KMS-11 (cell line): ENCODE measurements at regions not wholly inside any gene's neighbourhood (a gene's known extent, or its start where the extent isn't known, plus 50 kb on each side); places are given as distances from the start of the nearest gene placed in this dataset.

Source experiments
- H2AFZ ChIP-seq: fragments of 200-600 bp; sonication (generic); 2 replicates; pipeline ENCODE4 v1.6.1; 2016; ENCODE audit warnings: antibody characterized with exemption, mixed run types, low read depth
- H3K27ac ChIP-seq: fragments of 200-600 bp; sonication (generic); 2 replicates; pipeline ENCODE4 v1.6.1; 2016; ENCODE audit warnings: mild to moderate bottlenecking, mixed run types
- H3K27me3 ChIP-seq: fragments of 200-600 bp; sonication (generic); 2 replicates; pipeline ENCODE4 v1.6.1; 2017; ENCODE audit warnings: mild to moderate bottlenecking, low read depth, mixed run types, moderate library complexity; ENCODE audit not compliant: insufficient read depth
- H3K36me3 ChIP-seq: fragments of 200-600 bp; sonication (generic); 2 replicates; pipeline ENCODE4 v1.6.1; 2017; ENCODE audit warnings: mild to moderate bottlenecking, mixed run types; ENCODE audit not compliant: insufficient read depth
- H3K4me1 ChIP-seq: fragments of 200-600 bp; sonication (generic); 2 replicates; pipeline ENCODE4 v1.6.1; 2016; ENCODE audit warnings: mild to moderate bottlenecking, low read depth, mixed run types; ENCODE audit not compliant: poor library complexity, severe bottlenecking
- H3K4me2 ChIP-seq: fragments of 200-600 bp; sonication (generic); 2 replicates; pipeline ENCODE4 v1.7.0; 2016; ENCODE audit warnings: mild to moderate bottlenecking, mixed run types
- H3K4me3 ChIP-seq: fragments of 200-600 bp; sonication (generic); IDR thresholded peaks from 2 replicates; pipeline ENCODE4 v1.6.1; 2017; ENCODE audit warnings: low read depth, low read length, mixed read lengths; ENCODE audit not compliant: insufficient read depth
- H3K79me2 ChIP-seq: fragments of 200-600 bp; sonication (generic); 2 replicates; pipeline ENCODE4 v1.6.1; 2016; ENCODE audit warnings: low read depth, mixed run types; ENCODE audit not compliant: insufficient read depth
- H3K9ac ChIP-seq: fragments of 200-600 bp; sonication (generic); 2 replicates; pipeline ENCODE4 v1.6.1; 2016; ENCODE audit warnings: mild to moderate bottlenecking, mixed run types
- H4K20me1 ChIP-seq: fragments of 200-600 bp; sonication (generic); 2 replicates; pipeline ENCODE4 v1.6.1; 2016; ENCODE audit warnings: mild to moderate bottlenecking, mixed run types; ENCODE audit not compliant: insufficient read depth
- TF ChIP-seq, protein P1 (sequence below): fragments of 200-600 bp; sonication (generic); conservative IDR thresholded peaks from 2 replicates; pipeline ENCODE4 v1.6.1; 2017; ENCODE audit warnings: low read depth, mild to moderate bottlenecking, antibody characterized with exemption, low read length, moderate library complexity, mixed read lengths

GRCh38 chr11:122323754-122324421, 207.9 kb upstream of the BLID start:
- Histone ChIP-seq H4K20me1 (no peaks in the 10 kb centered on the region), H3K4me2 (no peak overlapping the region), H3K27ac (no peak overlapping the region), H3K36me3 (no peaks in the 10 kb centered on the region), H3K9ac (no peak overlapping the region), H3K79me2 (no peaks in the 10 kb centered on the region), H3K27me3 (no peaks in the 10 kb centered on the region), H3K4me1 (no peaks in the 10 kb centered on the region), H2AFZ (no peak overlapping the region), H3K4me3 (no peak overlapping the region)
- TF ChIP-seq, protein P1, sequence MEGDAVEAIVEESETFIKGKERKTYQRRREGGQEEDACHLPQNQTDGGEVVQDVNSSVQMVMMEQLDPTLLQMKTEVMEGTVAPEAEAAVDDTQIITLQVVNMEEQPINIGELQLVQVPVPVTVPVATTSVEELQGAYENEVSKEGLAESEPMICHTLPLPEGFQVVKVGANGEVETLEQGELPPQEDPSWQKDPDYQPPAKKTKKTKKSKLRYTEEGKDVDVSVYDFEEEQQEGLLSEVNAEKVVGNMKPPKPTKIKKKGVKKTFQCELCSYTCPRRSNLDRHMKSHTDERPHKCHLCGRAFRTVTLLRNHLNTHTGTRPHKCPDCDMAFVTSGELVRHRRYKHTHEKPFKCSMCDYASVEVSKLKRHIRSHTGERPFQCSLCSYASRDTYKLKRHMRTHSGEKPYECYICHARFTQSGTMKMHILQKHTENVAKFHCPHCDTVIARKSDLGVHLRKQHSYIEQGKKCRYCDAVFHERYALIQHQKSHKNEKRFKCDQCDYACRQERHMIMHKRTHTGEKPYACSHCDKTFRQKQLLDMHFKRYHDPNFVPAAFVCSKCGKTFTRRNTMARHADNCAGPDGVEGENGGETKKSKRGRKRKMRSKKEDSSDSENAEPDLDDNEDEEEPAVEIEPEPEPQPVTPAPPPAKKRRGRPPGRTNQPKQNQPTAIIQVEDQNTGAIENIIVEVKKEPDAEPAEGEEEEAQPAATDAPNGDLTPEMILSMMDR, result no peak

GRCh38 chr11:122322329-122322728, 206.3 kb upstream of the BLID start:
- no peaks in the 10 kb centered on the region for H3K36me3 ChIP-seq
- H2AFZ ChIP-seq, result no peak overlapping the region
- no peak overlapping the region for H3K4me3 ChIP-seq
- H3K9ac ChIP-seq, result no peak overlapping the region
- no peaks in the 10 kb centered on the region for H4K20me1 ChIP-seq
- H3K27me3 ChIP-seq, result no peaks in the 10 kb centered on the region
- H3K4me1 ChIP-seq, result no peaks in the 10 kb centered on the region
- H3K4me2 ChIP-seq, result no peak overlapping the region
- H3K79me2 ChIP-seq, result no peaks in the 10 kb centered on the region
- TF ChIP-seq, protein P1, result no peak
- H3K27ac ChIP-seq, result no peak overlapping the region

DNA sequence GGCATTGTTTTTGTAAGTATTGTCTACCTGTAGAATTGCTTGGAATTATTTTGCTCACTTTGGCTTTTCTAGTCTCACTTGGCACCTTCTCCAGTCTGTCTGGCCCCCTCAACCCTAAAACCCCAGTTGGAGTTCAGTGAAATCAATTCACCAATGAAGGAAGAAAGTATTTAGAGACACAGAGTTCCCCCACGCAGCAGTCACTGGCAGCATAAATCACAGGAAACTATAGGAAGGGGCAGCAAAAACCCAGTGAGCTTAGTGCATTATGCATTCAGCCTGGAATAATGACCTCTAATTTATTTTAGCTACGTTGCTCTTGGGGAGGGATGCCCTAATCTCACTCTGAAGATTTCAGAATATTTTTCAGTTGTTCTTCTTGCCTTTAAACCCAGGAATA, 204.7 kb upstream of the BLID start:
- Histone ChIP-seq H3K79me2 (no peaks in the 10 kb centered on the region), H3K4me2 (no peak overlapping the region), H4K20me1 (no peaks in the 10 kb centered on the region), H3K9ac (no peak overlapping the region), H3K4me3 (no peak overlapping the region), H3K4me1 (no peaks in the 10 kb centered on the region), H2AFZ (no peak overlapping the region), H3K27me3 (no peaks in the 10 kb centered on the region), H3K36me3 (no peaks in the 10 kb centered on the region), H3K27ac (no peak overlapping the region)
- TF ChIP-seq, protein P1, result no peak

GRCh38 chr11:122319691-122320620, 203.9 kb upstream of the BLID start:
- Histone ChIP-seq H3K27me3 (no peaks in the 10 kb centered on the region), H3K36me3 (no peaks in the 10 kb centered on the region), H3K4me1 (no peaks in the 10 kb centered on the region), H3K9ac (no peak overlapping the region), H3K4me3 (no peak overlapping the region), H4K20me1 (no peaks in the 10 kb centered on the region), H2AFZ (no peak overlapping the region), H3K4me2 (no peak overlapping the region), H3K79me2 (no peaks in the 10 kb centered on the region), H3K27ac (no peak overlapping the region)
- TF ChIP-seq, protein P1, result no peak
